GM23248 (cell line): ENCODE measurements at regions not wholly inside any gene's neighbourhood (a gene's known extent, or its start where the extent isn't known, plus 50 kb on each side); places are given as distances from the start of the nearest gene placed in this dataset.
"Not testable (repeated sequence)": the region's sequence is repeated elsewhere in the genome, so short reads cannot be mapped to it uniquely, and the experiment has no call there.

Source experiments
- DNase-seq: peaks from one replicate; pipeline ENCODE4 v3.0.0-alpha.2; 2015
- H2AFZ ChIP-seq: fragments of 200-600 bp; sonication (generic); 2 replicates; pipeline ENCODE4 v1.6.1; 2016; ENCODE audit warnings: antibody characterized with exemption
- H3F3A ChIP-seq: fragments of 200-600 bp; sonication (generic); 2 replicates; pipeline ENCODE4 v1.6.1; 2016; ENCODE audit warnings: mild to moderate bottlenecking, antibody characterized with exemption, mixed run types; ENCODE audit not compliant: insufficient read depth
- H3K27ac ChIP-seq: fragments of 200-600 bp; sonication (generic); 2 replicates; pipeline ENCODE4 v1.5.1; 2016; ENCODE audit warnings: mild to moderate bottlenecking
- H3K27me3 ChIP-seq: fragments of 200-600 bp; sonication (generic); replicated peaks from 2 replicates; pipeline ENCODE4 v1.6.1; 2016; ENCODE audit warnings: mild to moderate bottlenecking; ENCODE audit not compliant: insufficient read depth
- H3K36me3 ChIP-seq: fragments of 200-600 bp; sonication (generic); 2 replicates; pipeline ENCODE4 v1.6.1; 2016; ENCODE audit warnings: low read depth, mild to moderate bottlenecking
- H3K4me1 ChIP-seq: fragments of 200-600 bp; sonication (generic); 2 replicates; pipeline ENCODE4 v1.6.1; 2016; ENCODE audit warnings: mild to moderate bottlenecking; ENCODE audit not compliant: insufficient read depth
- H3K4me2 ChIP-seq: fragments of 200-600 bp; sonication (generic); one replicate; pipeline ENCODE4 v1.6.1; 2016; ENCODE audit warnings: mild to moderate bottlenecking; ENCODE audit not compliant: unreplicated experiment
- H3K4me3 ChIP-seq: fragments of 200-600 bp; sonication (generic); 2 replicates; pipeline ENCODE4 v1.5.1; 2016; ENCODE audit warnings: mild to moderate bottlenecking
- H3K79me2 ChIP-seq: fragments of 200-600 bp; sonication (generic); 2 replicates; pipeline ENCODE4 v1.6.1; 2016; ENCODE audit warnings: mild to moderate bottlenecking; ENCODE audit not compliant: insufficient read depth
- H3K9ac ChIP-seq: fragments of 200-600 bp; sonication (generic); 2 replicates; pipeline ENCODE4 v1.6.1; 2016; ENCODE audit warnings: mild to moderate bottlenecking
- H3K9me2 ChIP-seq: fragments of 200-600 bp; sonication (generic); 2 replicates; pipeline ENCODE4 v1.6.1; 2016; ENCODE audit warnings: mixed run types, mild to moderate bottlenecking, moderate library complexity; ENCODE audit not compliant: insufficient read depth
- H3K9me3 ChIP-seq: fragments of 200-600 bp; sonication (generic); one replicate; pipeline ENCODE4 v1.6.1; 2017; ENCODE audit warnings: low read depth
- H4K20me1 ChIP-seq: fragments of 200-600 bp; sonication (generic); 2 replicates; pipeline ENCODE4 v1.6.0; 2016; ENCODE audit not compliant: insufficient read depth
- WGBS, 2 experiments: methylation state at CpG; one replicate each; pipeline ENCODE4 v1.1.6; 2015 to 2017; ENCODE audit warnings: low lambda C conversion rate in 2 of 2, low coverage in 1 of 2; ENCODE audit errors: missing lambda C conversion rate in 2 of 2; 5-methylcytosine and 5-hydroxymethylcytosine counted together
- in situ Hi-C: fragments of 300-500 bp; cut with MboI; formaldehyde crosslinking; loops from 2 replicates; pipeline ENCODE4 v1.15.0; 2020

GRCh38 chr17:30711176-30711575, 113.3 kb downstream of the CRLF3 start:
- in situ Hi-C loops: loop anchor here (25.0 kb wide), 1 partner anchor 199 kb away; no protein-coding TSS in a partner anchor
- H3K36me3 ChIP-seq, H3K27me3 ChIP-seq, H3K4me1 ChIP-seq, H3F3A ChIP-seq, H3K9ac ChIP-seq, H4K20me1 ChIP-seq, H3K9me2 ChIP-seq, DNase-seq, H3K27ac ChIP-seq, H2AFZ ChIP-seq, H3K4me2 ChIP-seq, H3K9me3 ChIP-seq, H3K4me3 ChIP-seq: not testable (repeated sequence)
- H3K79me2 ChIP-seq: peaks cover 25% of the 10 kb centered on the region
- 58 to 61% methylated on average over 7 to 8 of the region's 8 CpGs for WGBS, 2 experiments

DNA sequence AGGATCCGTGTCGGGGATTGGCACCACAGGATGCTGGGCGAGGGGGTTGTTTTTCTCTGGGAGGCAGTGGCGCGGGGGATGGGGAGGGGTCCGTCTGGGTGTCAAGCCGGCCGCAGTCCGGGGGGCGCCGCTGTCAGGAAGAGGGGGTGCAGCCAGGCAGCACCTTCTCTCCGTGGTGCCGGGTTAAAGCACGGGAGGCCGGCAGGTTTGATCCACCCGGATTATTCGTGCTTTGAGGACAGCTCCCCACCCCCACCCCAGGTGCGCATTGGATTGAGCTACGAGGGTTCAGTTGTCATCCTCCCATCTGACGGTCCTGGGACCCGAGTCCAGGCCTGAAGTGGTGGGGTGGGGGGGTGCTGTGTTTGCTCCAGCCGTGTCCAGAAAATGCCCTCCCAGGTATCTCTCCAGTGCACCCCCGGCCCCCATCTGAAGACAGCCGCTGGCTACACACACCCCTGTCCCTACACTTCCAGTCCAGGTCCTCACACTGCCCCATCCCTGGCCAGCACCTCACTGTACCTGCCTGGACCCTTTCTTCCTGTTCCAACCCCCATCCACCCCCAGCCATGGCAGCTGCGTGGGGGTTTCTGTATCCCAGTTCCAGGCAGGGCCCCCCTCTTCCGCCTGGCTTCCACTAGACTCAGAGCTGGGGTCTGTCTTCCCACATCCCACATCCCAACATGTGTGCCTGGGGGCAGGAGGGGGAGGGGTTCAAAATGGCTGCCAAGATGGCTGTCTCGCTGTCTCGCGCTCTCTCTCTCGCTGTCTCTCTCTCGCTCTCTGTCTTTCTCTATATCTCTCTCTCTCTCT, 114.0 kb downstream of the CRLF3 start:
- Histone ChIP-seq H3K9ac (peak overlapping the region; percentile 78), H2AFZ (peak overlapping the region; percentile 73), H3K4me2 (peak overlapping the region; percentile 80), H3K79me2 (peaks cover 24% of the 10 kb centered on the region), H3K4me3 (peak overlapping the region; percentile 88)
- H4K20me1 ChIP-seq, H3K4me1 ChIP-seq, H3F3A ChIP-seq, H3K9me3 ChIP-seq, H3K9me2 ChIP-seq, DNase-seq, H3K36me3 ChIP-seq, H3K27me3 ChIP-seq, H3K27ac ChIP-seq: not testable (repeated sequence)
- in situ Hi-C loops: loop anchor here (25.0 kb wide), 1 partner anchor 198 kb away; no protein-coding TSS in a partner anchor
- WGBS, 2 experiments: 20 to 21% methylated on average over 23 to 27 of the region's 31 CpGs

- WGBS, 2 experiments: 0 to 1% methylated on average over 13 to 70 of the region's 81 CpGs
- H3F3A ChIP-seq, H3K4me1 ChIP-seq, H3K36me3 ChIP-seq, H3K27ac ChIP-seq, H4K20me1 ChIP-seq, H3K27me3 ChIP-seq, H3K9me3 ChIP-seq, H3K9me2 ChIP-seq: not testable (repeated sequence)
- Histone ChIP-seq H3K4me2 (peak overlapping the region; percentile 80), H2AFZ (peak overlapping the region; percentile 73), H3K79me2 (peaks cover 20% of the 10 kb centered on the region), H3K9ac (peak overlapping the region; percentile 78), H3K4me3 (peak overlapping the region; percentile 88)
- peak; percentile 54 for DNase-seq
- in situ Hi-C loops: loop anchor here (25.0 kb wide), 1 partner anchor 197 kb away; no protein-coding TSS in a partner anchor
Observed at GRCh38 chr17:30709561-30710275, 114.8 kb downstream of the CRLF3 start.

- Histone ChIP-seq H3K79me2 (peaks cover 20% of the 10 kb centered on the region), H3K9ac (peak overlapping the region; percentile 78), H3K4me3 (peak overlapping the region; percentile 88), H3K4me2 (peak overlapping the region; percentile 80)
- in situ Hi-C loops: loop anchor here (25.0 kb wide), 1 partner anchor 197 kb away; no protein-coding TSS in a partner anchor
- not testable (repeated sequence) for H4K20me1 ChIP-seq, H3F3A ChIP-seq, H3K27me3 ChIP-seq, H2AFZ ChIP-seq, H3K9me3 ChIP-seq, H3K9me2 ChIP-seq, H3K36me3 ChIP-seq, H3K27ac ChIP-seq, H3K4me1 ChIP-seq
- 1% methylated on average over 55 of the region's 64 CpGs; no CpG with 5 or more reads in 1 of the 2 experiments for WGBS, 2 experiments
- DNase-seq: peak; percentile 53
Observed at GRCh38 chr17:30709096-30709495, 115.4 kb downstream of the CRLF3 start.

DNA sequence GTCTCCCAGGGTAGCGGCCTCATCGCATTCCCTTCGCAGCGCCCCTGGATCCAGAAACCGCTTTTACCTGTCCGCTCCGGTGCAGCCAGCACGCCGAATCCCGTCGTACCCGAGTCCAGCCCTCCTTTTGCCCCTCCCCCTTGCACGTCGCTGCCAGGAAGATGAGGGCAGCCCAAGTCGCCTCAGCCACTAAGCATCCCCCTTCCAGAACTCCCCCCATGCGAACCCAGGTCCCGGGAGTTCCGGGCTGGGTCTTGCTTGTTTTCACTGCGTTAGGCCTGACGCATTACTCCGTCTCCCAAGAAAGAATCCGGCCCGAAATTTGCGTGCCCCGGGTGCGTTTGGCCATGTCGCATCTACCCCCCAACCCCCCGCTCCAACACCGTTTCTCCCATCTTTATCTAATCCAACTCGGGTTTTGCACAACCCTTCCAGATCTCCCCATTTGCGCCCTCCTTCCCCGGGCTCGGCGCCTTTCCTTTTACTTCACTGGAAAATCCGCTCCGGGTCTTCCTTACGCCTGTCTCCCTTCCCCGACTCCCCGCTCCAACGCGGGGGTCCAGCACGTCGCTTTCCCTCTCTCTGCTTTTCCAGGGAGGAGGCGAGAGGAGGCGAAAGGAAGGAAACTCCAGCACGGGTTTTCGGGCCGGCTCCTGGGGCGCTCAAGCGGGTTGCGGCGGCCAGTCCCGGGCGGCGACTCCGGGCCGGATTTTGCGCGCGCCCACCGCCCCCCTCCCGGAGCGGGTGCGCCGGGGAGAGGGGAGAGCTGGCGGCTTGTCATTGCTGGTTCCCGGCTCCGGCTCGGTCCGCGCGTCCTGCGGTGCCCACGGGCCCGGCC, 116.0 kb downstream of the CRLF3 start:
- peak overlapping the region; percentile 88 for H3K4me3 ChIP-seq
- H3K27ac ChIP-seq: 0 out of 2 replicates have a peak overlapping the region, but pooled peaks have one; percentile 6
- H3K4me1 ChIP-seq, H3K9me3 ChIP-seq, H3K27me3 ChIP-seq, H3K9me2 ChIP-seq, H3F3A ChIP-seq, H3K36me3 ChIP-seq, H4K20me1 ChIP-seq: not testable (repeated sequence)
- H3K79me2 ChIP-seq: peaks cover 20% of the 10 kb centered on the region
- peak overlapping the region; percentile 75 for H3K9ac ChIP-seq
- in situ Hi-C loops: loop anchor here (25.0 kb wide), 1 partner anchor 196 kb away; no protein-coding TSS in a partner anchor
- WGBS, 2 experiments: 1% methylated on average over 38 to 63 of the region's 75 CpGs
- peak; percentile 89 for DNase-seq
- H2AFZ ChIP-seq: peak overlapping the region; percentile 98
- H3K4me2 ChIP-seq: peak overlapping the region; percentile 83

GRCh38 chr17:30707724-30708240, 116.7 kb downstream of the CRLF3 start:
- Histone ChIP-seq H3K79me2 (peaks cover 20% of the 10 kb centered on the region), H3K9ac (peak overlapping the region; percentile 75), H3K4me3 (peak overlapping the region; percentile 88), H2AFZ (peak overlapping the region; percentile 98), H3K4me2 (peak overlapping the region; percentile 83)
- in situ Hi-C loops: loop anchor here (25.0 kb wide), 1 partner anchor 195 kb away; no protein-coding TSS in a partner anchor
- peak; percentile 61 for DNase-seq
- not testable (repeated sequence) for H3K27ac ChIP-seq, H3K9me3 ChIP-seq, H3F3A ChIP-seq, H4K20me1 ChIP-seq, H3K4me1 ChIP-seq, H3K27me3 ChIP-seq, H3K9me2 ChIP-seq, H3K36me3 ChIP-seq
- 1 to 2% methylated on average over 18 of the region's 18 CpGs for WGBS, 2 experiments
